SU-DHL-6 (cell line): ENCODE measurements at regions not wholly inside any gene's neighbourhood (a gene's known extent, or its start where the extent isn't known, plus 50 kb on each side); places are given as distances from the start of the nearest gene placed in this dataset.

Experiments
- H2AFZ ChIP-seq: fragments of 200-600 bp; sonication (generic); 2 replicates; pipeline ENCODE4 v1.6.1; 2014; ENCODE audit warnings: low read depth, mild to moderate bottlenecking, moderate library complexity, mixed read lengths, antibody characterized with exemption, low read length; ENCODE audit not compliant: severe bottlenecking
- H3F3A ChIP-seq: fragments of 200-600 bp; shearing (Covaris generic); 2 replicates; pipeline ENCODE4 v1.6.0; 2016; ENCODE audit warnings: antibody characterized with exemption, mild to moderate bottlenecking; ENCODE audit not compliant: insufficient read depth
- H3K27ac ChIP-seq: fragments of 200-600 bp; sonication (generic); 2 replicates; pipeline ENCODE4 v1.5.1; 2016; ENCODE audit warnings: low read depth, mild to moderate bottlenecking, low read length, moderate library complexity, mixed read lengths
- H3K27me3 ChIP-seq: fragments of 200-600 bp; sonication (generic), shearing (Covaris generic); 2 replicates; pipeline ENCODE4 v1.6.0; 2014; ENCODE audit warnings: mild to moderate bottlenecking, low read length
- H3K36me3 ChIP-seq: fragments of 200-600 bp; sonication (generic); 2 replicates; pipeline ENCODE4 v1.6.1; 2014; ENCODE audit warnings: mild to moderate bottlenecking, low read length, mixed read lengths
- H3K4me2 ChIP-seq: fragments of 300-600, 200-600 bp; shearing (Covaris generic), sonication (generic); 2 replicates; pipeline ENCODE4 v1.6.0; 2014; ENCODE audit warnings: low read length, low read depth, mild to moderate bottlenecking; ENCODE audit not compliant: poor library complexity, severe bottlenecking
- H3K4me3 ChIP-seq: fragments of 200-600 bp; sonication (generic); 2 replicates; pipeline ENCODE4 v1.5.1; 2014; ENCODE audit warnings: antibody characterized with exemption, low read length, mild to moderate bottlenecking, mixed read lengths; ENCODE audit not compliant: insufficient read depth, poor library complexity, severe bottlenecking
- H3K79me2 ChIP-seq: fragments of 200-600 bp; sonication (generic); 2 replicates; pipeline ENCODE4 v1.6.1; 2014; ENCODE audit warnings: mild to moderate bottlenecking, low read length, moderate library complexity; ENCODE audit not compliant: insufficient read depth
- H3K9ac ChIP-seq: fragments of 200-600 bp; sonication (generic); 2 replicates; pipeline ENCODE4 v1.7.0; 2014; ENCODE audit warnings: mild to moderate bottlenecking, low read length
- H3K9me2 ChIP-seq: fragments of 200-600 bp; sonication (generic); replicated peaks from 2 replicates; pipeline ENCODE4 v1.6.1; 2014; ENCODE audit warnings: low read length; ENCODE audit not compliant: insufficient read depth
- H3K9me3 ChIP-seq: fragments of 200-600 bp; sonication (generic); 2 replicates; pipeline ENCODE4 v1.6.1; 2014; ENCODE audit warnings: low read length, mixed read lengths; ENCODE audit not compliant: insufficient read depth
- H4K20me1 ChIP-seq: fragments of 200-600 bp; sonication (generic); 2 replicates; pipeline ENCODE4 v1.6.1; 2014; ENCODE audit warnings: low read depth, mild to moderate bottlenecking, antibody characterized with exemption, low read length, moderate library complexity, mixed read lengths
- CTCF ChIP-seq: fragments of 200-600 bp; sonication (generic); IDR thresholded peaks from one replicate; pipeline ENCODE4 v1.5.1; 2017; ENCODE audit warnings: antibody characterized with exemption, mild to moderate bottlenecking, low read length, moderate library complexity; ENCODE audit not compliant: insufficient read depth, poor library complexity, severe bottlenecking
- EZH2phosphoT487 ChIP-seq: fragments of 200-600 bp; sonication (generic), shearing (Covaris generic); conservative IDR thresholded peaks from 2 replicates; pipeline ENCODE4 v1.6.1; 2018; ENCODE audit warnings: mild to moderate bottlenecking, antibody characterized with exemption, low read length, moderate library complexity, mixed read lengths

- H3K4me3 ChIP-seq, result no peak overlapping the region
- H3K9me2 ChIP-seq, result no peaks in the 10 kb centered on the region
- no peak for TF ChIP-seq EZH2phosphoT487
- no peaks in the 10 kb centered on the region for H3K27me3 ChIP-seq
- no peaks in the 10 kb centered on the region for H3K79me2 ChIP-seq
- H3K36me3 ChIP-seq, result no peaks in the 10 kb centered on the region
- H2AFZ ChIP-seq, result no peak overlapping the region
- H3F3A ChIP-seq, result no peaks in the 10 kb centered on the region
- no peak overlapping the region for H3K4me2 ChIP-seq
- H3K9ac ChIP-seq, result no peak overlapping the region
- H3K27ac ChIP-seq, result no peak overlapping the region
- no peaks in the 10 kb centered on the region for H4K20me1 ChIP-seq
- H3K9me3 ChIP-seq, result no peaks in the 10 kb centered on the region
Measured at GRCh38 chr1:29761159-29761928, 525.0 kb downstream of the PTPRU start.

GRCh38 chr1:29760067-29760564 lies 523.8 kb downstream of the PTPRU start:
- H4K20me1 ChIP-seq, result no peaks in the 10 kb centered on the region
- H3K79me2 ChIP-seq, result no peaks in the 10 kb centered on the region
- no peak overlapping the region for H3K4me3 ChIP-seq
- no peaks in the 10 kb centered on the region for H3K9me3 ChIP-seq
- no peak for TF ChIP-seq EZH2phosphoT487
- TF ChIP-seq CTCF, result no peak
- H3K27ac ChIP-seq, result no peak overlapping the region
- no peaks in the 10 kb centered on the region for H3F3A ChIP-seq
- no peak overlapping the region for H2AFZ ChIP-seq
- no peaks in the 10 kb centered on the region for H3K36me3 ChIP-seq
- H3K9me2 ChIP-seq, result no peaks in the 10 kb centered on the region
- no peak overlapping the region for H3K4me2 ChIP-seq
- H3K27me3 ChIP-seq, result no peaks in the 10 kb centered on the region
- no peak overlapping the region for H3K9ac ChIP-seq

GRCh38 chr1:29758781-29759499 lies 522.6 kb downstream of the PTPRU start:
- H3K27me3 ChIP-seq, result no peaks in the 10 kb centered on the region
- TF ChIP-seq CTCF (no peak), EZH2phosphoT487 (no peak)
- H3K4me3 ChIP-seq, result no peak overlapping the region
- H3K9me2 ChIP-seq, result no peaks in the 10 kb centered on the region
- H3K36me3 ChIP-seq, result no peaks in the 10 kb centered on the region
- H3K9ac ChIP-seq, result no peak overlapping the region
- no peak overlapping the region for H3K27ac ChIP-seq
- H3K4me2 ChIP-seq, result no peak overlapping the region
- H3K79me2 ChIP-seq, result no peaks in the 10 kb centered on the region
- H2AFZ ChIP-seq, result no peak overlapping the region
- no peaks in the 10 kb centered on the region for H3K9me3 ChIP-seq
- no peaks in the 10 kb centered on the region for H3F3A ChIP-seq
- no peaks in the 10 kb centered on the region for H4K20me1 ChIP-seq
